Left cardiac atrium (tissue), 4 donors: ENCODE measurements at regions not wholly inside any gene's neighbourhood (a gene's known extent, or its start where the extent isn't known, plus 50 kb on each side); places are given as distances from the start of the nearest gene placed in this dataset.
"Not testable (repeated sequence)": the region's sequence is repeated elsewhere in the genome, so short reads cannot be mapped to it uniquely, and the experiment has no call there.

Experiments
- ATAC-seq, 2 donors: fragments of 200-7000 bp; cut with Tn5 transposase; one replicate each; pipeline ENCODE4 v1.9.1; 2020; ENCODE audit warnings: mild to moderate bottlenecking in 2 of 2, moderate library complexity in 2 of 2
- DNase-seq: peaks from one replicate; pipeline ENCODE4 v3.0.0-alpha.2; 2020
- intact Hi-C, 2 donors: fragments of 100-400 bp; cut with DNase I; formaldehyde crosslinking; loops; one replicate each; pipeline versions ENCODE4 v1.14.1 to v1.15.1; 2022 to 2023
- donor health status: DM: no; HTN: yes; CAD: no.
- donor health status: DM: no; HTN: yes; CAD: no; lungs with severe emphysema.
- donor health status: DM: yes; HTN: yes; CAD: no.
- donor health status: Dilated cardiomyopathy.

GRCh38 chr20:30505566-30505965, 751.9 kb upstream of the DEFB115 start:
- no peak for ATAC-seq
- intact Hi-C loops = no loop called here
- no peak for DNase-seq

- DNase-seq = no peak
Measured at GRCh38 chr20:30506100-30506499, 751.4 kb upstream of the DEFB115 start.

GRCh38 chr20:30508382-30508781, 749.1 kb upstream of the DEFB115 start:
- intact Hi-C loops, ATAC-seq, DNase-seq: not testable (repeated sequence)

More at GRCh38 chr20:30506100-30506499, 751.4 kb upstream of the DEFB115 start:
- ATAC-seq = no peak
- intact Hi-C loops = no loop called here

DNA sequence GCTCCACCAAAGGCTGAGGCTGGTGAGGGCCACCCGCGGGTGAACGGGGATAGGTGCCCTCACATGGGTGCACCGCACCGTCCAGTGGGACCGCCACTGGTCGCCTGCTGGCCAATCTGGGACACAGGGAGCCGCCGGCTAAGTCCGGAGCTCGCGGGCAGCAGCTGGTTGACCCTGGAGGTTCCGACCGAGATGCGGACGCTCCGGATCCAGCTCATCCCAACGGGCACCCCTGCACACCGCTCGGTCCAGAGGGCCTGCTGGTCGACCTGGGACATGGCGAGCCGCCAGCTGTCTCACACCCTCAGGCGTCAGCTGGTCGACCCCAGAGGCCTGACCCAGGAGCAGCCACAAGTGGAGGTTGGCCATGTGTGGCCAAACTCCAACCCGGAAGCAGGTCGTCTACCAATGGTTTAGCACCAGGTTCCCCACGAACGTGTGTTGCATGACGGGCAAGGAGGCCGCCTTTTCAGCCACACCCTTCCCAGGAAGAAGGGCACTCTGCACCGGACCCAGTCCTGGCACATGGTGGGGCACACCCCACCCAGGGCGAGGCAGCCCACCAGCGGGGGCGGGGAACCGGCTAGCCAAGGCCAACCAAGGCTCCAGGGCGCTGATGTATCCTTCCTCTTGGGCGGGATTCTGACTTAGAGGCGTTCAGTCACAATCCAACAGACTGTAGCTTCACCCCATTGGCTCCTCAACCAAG, 746.0 kb upstream of the DEFB115 start:
- intact Hi-C loops = no loop called here
- DNase-seq (no peak), ATAC-seq (no peak)

DNA sequence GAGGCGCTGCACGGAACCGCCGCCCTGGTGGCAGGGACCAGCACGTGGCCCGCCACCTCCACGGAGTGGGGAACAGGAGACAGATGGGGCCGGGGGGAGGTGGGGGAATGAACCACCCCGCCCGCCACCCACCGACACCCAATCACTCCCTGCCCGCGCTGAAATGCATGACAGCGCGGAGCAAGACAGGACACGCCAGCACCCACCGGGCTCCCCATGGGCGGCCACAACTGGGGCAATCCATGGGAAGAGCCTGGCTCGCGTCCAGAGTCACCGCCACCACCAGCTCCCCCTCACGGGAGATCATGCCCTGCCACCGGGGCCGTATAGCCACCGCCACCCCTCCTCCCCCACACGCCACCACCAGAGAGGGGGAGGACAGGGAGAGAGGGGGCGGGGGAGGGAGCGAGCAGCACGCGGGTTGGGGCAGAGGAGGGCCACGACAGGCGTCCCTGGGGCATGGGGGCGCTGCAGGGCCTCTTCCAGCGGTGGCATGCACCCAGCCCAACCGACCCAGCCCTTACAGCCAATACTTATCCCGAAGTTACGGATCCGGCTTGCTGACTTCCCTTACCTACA, 744.3 kb upstream of the DEFB115 start:
- DNase-seq = no peak
- intact Hi-C loops = no loop called here
- no peak for ATAC-seq

GRCh38 chr20:30515915-30516314, 741.5 kb upstream of the DEFB115 start:
- not testable (repeated sequence) for ATAC-seq

GRCh38 chr20:30518906-30519305, 738.6 kb upstream of the DEFB115 start:
- ATAC-seq, DNase-seq, intact Hi-C loops: not testable (repeated sequence)

More at GRCh38 chr20:30515915-30516314, 741.5 kb upstream of the DEFB115 start:
- DNase-seq, intact Hi-C loops: not testable (repeated sequence)

- intact Hi-C loops, ATAC-seq: not testable (repeated sequence)
Measured at GRCh38 chr20:30521686-30522415, 735.6 kb upstream of the DEFB115 start.

DNA sequence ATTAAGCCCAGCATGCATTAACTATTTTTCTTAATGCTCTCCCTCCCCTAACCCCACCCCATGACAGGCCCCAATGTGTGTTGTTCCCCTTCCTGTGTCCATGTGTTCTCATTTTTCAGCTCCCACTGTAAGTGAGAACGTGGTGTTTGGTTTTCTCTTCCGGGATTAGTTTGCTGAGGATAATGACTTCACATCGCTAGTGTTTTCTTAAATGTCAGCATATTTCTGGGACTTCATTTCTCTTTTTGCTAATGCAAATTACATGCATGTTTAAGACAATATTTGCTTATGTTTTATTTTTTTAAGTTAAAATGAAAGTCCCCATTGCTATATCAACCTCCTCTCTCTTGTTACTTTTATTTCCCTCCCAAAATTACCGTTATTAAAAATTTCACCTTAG, 733.3 kb upstream of the DEFB115 start:
- ATAC-seq, intact Hi-C loops: not testable (repeated sequence)

More at GRCh38 chr20:30521686-30522415, 735.6 kb upstream of the DEFB115 start:
- DNase-seq = not testable (repeated sequence)

GRCh38 chr20:30524761-30525160, 732.7 kb upstream of the DEFB115 start:
- ATAC-seq, intact Hi-C loops, DNase-seq: not testable (repeated sequence)

More for the DNA sequence above, 733.3 kb upstream of the DEFB115 start:
- DNase-seq = not testable (repeated sequence)

DNA sequence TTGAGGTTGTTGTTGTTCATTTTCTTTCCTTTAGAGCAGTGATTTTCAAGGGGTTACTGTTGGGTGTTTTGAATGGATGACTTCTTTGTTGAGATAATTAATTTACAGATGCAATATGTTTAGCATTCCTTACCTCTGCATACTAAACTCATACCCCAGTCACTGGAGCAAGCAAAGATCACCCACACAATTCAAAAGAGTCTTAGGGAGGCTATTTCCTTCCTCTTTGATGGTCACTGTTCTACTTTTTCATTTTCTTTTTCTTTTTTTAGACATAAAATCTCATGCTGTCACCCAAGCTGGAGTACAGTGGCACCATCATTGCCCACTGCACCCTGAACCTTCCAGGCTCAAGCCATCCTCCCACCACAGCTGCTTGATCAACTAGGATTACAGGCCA, 723.8 kb upstream of the DEFB115 start:
- DNase-seq, intact Hi-C loops, ATAC-seq: not testable (repeated sequence)

GRCh38 chr20:30537459-30537858, 720.0 kb upstream of the DEFB115 start:
- DNase-seq (peak; percentile 28), ATAC-seq (peak; percentile 71 to 93)
- intact Hi-C loops = not testable (repeated sequence)

DNA sequence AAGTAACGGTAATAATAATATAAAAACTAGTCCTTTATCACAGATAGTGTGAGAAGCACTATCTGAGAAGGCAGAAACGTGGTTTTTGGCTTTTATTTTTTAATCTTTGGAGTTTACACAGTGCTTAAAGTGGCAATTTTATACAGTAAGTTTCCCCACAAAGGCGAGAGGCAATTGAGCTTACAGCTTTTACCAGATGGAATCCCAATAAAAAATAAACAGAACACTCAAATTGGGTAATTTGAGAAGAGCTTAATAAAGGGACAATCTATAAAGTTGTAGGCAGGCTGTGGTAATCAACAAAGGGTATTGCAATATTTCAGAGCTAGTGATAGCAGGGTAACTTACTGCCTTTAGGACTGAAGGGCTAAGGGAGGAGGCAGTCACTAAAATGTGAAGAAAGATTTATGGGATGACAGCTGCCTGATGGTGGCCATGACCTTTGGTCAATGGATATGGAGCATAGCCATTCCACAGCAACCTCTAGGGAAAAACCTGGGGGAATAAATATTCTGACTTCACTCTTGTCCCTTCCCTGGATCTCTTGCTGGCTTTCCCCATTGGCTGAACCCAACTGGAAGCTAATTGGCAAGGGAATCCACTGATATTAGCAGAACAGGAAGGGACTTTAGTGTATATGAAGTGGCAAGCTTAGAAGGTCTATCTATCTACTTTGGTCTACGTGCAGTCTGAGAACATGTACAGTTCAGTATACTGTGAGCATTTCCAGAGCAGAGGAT, 717.0 kb upstream of the DEFB115 start:
- intact Hi-C loops, ATAC-seq, DNase-seq: not testable (repeated sequence)

- ATAC-seq, DNase-seq, intact Hi-C loops: not testable (repeated sequence)
Measured at GRCh38 chr20:30551236-30551635, 706.2 kb upstream of the DEFB115 start.

GRCh38 chr20:30556797-30557196, 700.7 kb upstream of the DEFB115 start:
- intact Hi-C loops, DNase-seq, ATAC-seq: not testable (repeated sequence)

GRCh38 chr20:30565086-30565485, 692.4 kb upstream of the DEFB115 start:
- intact Hi-C loops, ATAC-seq: not testable (repeated sequence)

DNA sequence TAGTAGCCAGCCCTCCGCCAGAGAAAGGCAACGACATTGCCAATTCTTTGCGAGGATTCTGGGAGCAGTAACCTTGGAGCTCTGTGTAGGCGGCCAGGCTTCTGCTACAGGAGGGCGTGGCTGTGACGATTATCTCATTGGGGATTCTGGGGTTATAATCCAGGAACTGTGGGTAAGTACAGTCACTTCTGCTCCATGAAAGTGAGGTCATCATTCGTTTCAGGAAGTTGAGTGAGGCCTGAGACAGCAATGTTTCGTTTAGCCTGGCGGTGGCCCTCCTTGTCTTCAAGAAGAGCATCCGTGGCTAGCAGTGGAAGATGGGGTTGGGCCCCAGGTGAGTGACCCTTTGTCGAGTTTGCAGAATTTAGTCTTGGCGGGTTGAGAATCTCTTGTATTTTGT, 687.6 kb upstream of the DEFB115 start:
- intact Hi-C loops, DNase-seq, ATAC-seq: not testable (repeated sequence)

More at GRCh38 chr20:30565086-30565485, 692.4 kb upstream of the DEFB115 start:
- DNase-seq = not testable (repeated sequence)

DNA sequence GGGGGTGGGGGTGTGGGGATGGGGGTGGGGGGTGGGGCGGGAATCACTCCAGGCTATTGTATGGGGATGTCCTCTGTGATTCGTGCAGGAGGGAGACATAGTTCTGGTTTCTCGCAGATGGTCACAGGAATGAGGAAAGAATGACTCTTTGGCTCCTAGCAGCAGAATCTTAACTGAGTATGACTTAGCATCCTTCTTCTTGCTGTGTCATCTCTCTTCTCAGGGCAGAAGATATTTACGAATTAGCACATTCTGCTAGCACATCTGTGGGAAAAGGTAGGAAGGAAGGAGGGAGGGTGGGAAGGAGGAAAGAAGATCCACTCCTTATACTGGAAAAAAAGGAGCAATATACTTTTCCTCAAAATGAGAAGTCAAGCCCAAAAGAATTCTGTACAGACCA, 686.8 kb upstream of the DEFB115 start:
- ATAC-seq, intact Hi-C loops, DNase-seq: not testable (repeated sequence)

DNA sequence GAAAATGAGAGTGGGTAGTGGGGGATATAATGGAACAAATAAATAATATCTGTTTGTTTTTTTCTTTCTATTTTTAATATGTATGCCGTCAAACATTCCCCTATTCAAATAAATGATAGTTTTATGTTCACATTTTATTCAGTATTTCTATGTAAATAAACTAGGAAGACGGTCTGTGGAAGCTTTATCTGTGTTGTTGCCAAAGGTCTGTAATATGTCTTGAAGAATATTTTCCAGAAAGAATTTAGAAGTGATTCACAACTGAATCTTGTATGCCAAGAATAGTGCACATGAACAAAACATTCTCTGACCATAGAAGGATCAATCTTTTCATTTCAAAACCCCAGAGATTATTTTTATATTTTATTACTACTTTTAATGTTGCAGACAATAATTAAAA, 683.1 kb upstream of the DEFB115 start:
- ATAC-seq, DNase-seq, intact Hi-C loops: not testable (repeated sequence)
